Muscle layer of duodenum (tissue), 2 donors: ENCODE measurements at regions not wholly inside any gene's neighbourhood (a gene's known extent, or its start where the extent isn't known, plus 50 kb on each side); places are given as distances from the start of the nearest gene placed in this dataset.
"Not testable (repeated sequence)": the region's sequence is repeated elsewhere in the genome, so short reads cannot be mapped to it uniquely, and the experiment has no call there.

Experiments
- H3K27ac ChIP-seq: one replicate; pipeline ENCODE4 v1.7.0; 2013; ENCODE audit warnings: mild to moderate bottlenecking, low read length
- H3K27me3 ChIP-seq: one replicate; pipeline ENCODE4 v1.7.0; 2013; ENCODE audit warnings: low read depth, mild to moderate bottlenecking, control low read depth, low read length
- H3K36me3 ChIP-seq, 2 donors: one replicate each; pipeline ENCODE4 v1.7.0; 2013; ENCODE audit warnings: low read length in 2 of 2, control low read depth in 1 of 2, mild to moderate bottlenecking in 1 of 2; ENCODE audit not compliant: insufficient read depth in 2 of 2, control insufficient read depth in 1 of 2
- H3K4me1 ChIP-seq, 2 donors: one replicate each; pipeline ENCODE4 v1.7.0; 2013; ENCODE audit warnings: low read length in 2 of 2, mild to moderate bottlenecking in 2 of 2, control low read depth in 1 of 2, moderate library complexity in 1 of 2; ENCODE audit not compliant: insufficient read depth in 2 of 2, control insufficient read depth in 1 of 2
- H3K4me3 ChIP-seq, 2 donors: one replicate each; pipeline ENCODE4 v1.7.0; 2013; ENCODE audit warnings: low read length in 2 of 2, low read depth in 1 of 2, mild to moderate bottlenecking in 1 of 2
- H3K9me3 ChIP-seq, 2 donors: one replicate each; pipeline ENCODE4 v1.7.0; 2013; ENCODE audit warnings: low read length in 2 of 2, control low read depth in 1 of 2, mild to moderate bottlenecking in 1 of 2; ENCODE audit not compliant: control insufficient read depth in 1 of 2
- donor health status: healthy.

DNA sequence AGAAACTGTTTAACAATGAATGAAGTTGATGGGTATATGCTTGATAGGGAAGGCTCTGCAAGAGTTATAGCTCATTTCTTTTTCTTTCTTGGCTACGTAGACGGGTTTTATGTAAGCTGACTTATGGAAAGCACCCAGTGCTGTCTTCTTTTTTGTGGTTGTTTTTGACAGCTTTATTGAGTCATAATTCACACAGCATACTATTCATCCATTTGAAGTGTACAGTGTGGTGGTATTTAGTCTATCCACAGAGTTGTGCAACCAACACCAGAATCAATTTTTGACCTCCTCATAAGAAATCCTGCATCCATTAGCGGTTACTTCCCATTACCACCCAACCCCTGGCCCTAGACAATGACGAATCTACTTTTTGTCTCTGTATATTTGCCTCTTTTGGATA is 240.6 kb upstream of the KIAA1217 start:
- H3K27me3 ChIP-seq: no peaks in the 10 kb centered on the region
- H3K9me3 ChIP-seq: peaks cover 0 to under 1% of the 10 kb centered on the region in 2 donors
- no peak overlapping the region for H3K4me3 ChIP-seq
- H3K27ac ChIP-seq: no peak overlapping the region
- no peaks in the 10 kb centered on the region for H3K36me3 ChIP-seq
- no peaks in the 10 kb centered on the region for H3K4me1 ChIP-seq

- Histone ChIP-seq H3K4me1 (no peaks in the 10 kb centered on the region), H3K36me3 (no peaks in the 10 kb centered on the region), H3K9me3 (no peaks in the 10 kb centered on the region), H3K27me3 (no peaks in the 10 kb centered on the region), H3K4me3 (no peak overlapping the region), H3K27ac (no peak overlapping the region)
Observed at GRCh38 chr10:23974746-23975272, 234.1 kb upstream of the KIAA1217 start.

GRCh38 chr10:23975431-23975830 is 233.5 kb upstream of the KIAA1217 start:
- H3K4me3 ChIP-seq: no peak overlapping the region
- no peak overlapping the region for H3K27ac ChIP-seq
- no peaks in the 10 kb centered on the region for H3K36me3 ChIP-seq
- H3K9me3 ChIP-seq: no peaks in the 10 kb centered on the region
- H3K4me1 ChIP-seq: no peaks in the 10 kb centered on the region
- H3K27me3 ChIP-seq: no peaks in the 10 kb centered on the region

- no peaks in the 10 kb centered on the region for H3K4me1 ChIP-seq
- H3K27ac ChIP-seq: no peak overlapping the region
- no peaks in the 10 kb centered on the region for H3K27me3 ChIP-seq
- no peaks in the 10 kb centered on the region for H3K36me3 ChIP-seq
- H3K4me3 ChIP-seq: no peak overlapping the region
- H3K9me3 ChIP-seq: no peaks in the 10 kb centered on the region
Observed at GRCh38 chr10:23976275-23976674, 232.7 kb upstream of the KIAA1217 start.

DNA sequence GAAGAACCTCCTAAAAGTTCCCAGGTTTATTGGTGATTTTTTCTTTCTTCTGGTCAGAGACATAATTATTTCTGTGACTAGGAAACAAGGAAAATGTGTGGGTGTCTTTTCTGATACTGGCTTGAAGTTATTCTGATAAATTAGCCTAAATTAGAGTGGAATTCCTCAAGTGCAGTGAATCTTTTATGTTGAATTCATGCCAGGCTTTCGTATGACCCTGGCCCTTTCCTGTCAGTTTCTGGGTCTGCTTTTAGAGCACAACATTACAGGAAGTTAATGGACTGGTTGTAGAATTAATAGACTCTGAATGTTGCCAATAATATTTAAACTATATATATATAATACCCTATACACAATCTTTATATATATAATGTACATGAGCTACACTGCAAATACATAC is 230.6 kb upstream of the KIAA1217 start:
- H3K9me3 ChIP-seq: no peaks in the 10 kb centered on the region
- no peak overlapping the region for H3K4me3 ChIP-seq
- no peaks in the 10 kb centered on the region for H3K36me3 ChIP-seq
- H3K27ac ChIP-seq: no peak overlapping the region
- H3K4me1 ChIP-seq: no peaks in the 10 kb centered on the region
- no peaks in the 10 kb centered on the region for H3K27me3 ChIP-seq

DNA sequence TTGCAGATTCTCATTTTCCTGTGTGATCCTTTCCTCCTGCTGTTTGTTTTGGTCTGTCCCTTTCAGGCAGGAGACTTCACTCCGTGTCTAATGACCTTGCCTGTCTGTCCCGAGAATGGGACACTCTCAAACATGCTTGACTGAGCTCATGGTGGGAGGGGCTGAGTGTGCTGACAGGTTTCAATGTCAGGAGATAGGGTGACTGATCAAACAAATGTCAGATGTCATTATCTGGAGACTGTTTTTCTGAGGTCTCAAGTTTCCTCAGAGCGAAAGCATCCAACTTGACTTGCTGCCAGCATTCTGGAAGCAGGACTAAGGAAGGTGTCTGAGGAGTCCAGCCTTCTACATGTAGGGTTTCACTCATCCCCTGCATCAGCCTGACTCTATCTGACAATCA is 228.8 kb upstream of the KIAA1217 start:
- Histone ChIP-seq H3K4me1 (no peaks in the 10 kb centered on the region), H3K27ac (no peak overlapping the region), H3K36me3 (no peaks in the 10 kb centered on the region), H3K27me3 (no peaks in the 10 kb centered on the region), H3K4me3 (no peak overlapping the region), H3K9me3 (no peaks in the 10 kb centered on the region)

GRCh38 chr10:23981520-23982309 is 227.2 kb upstream of the KIAA1217 start:
- Histone ChIP-seq H3K27ac (no peak overlapping the region), H3K36me3 (no peaks in the 10 kb centered on the region), H3K4me3 (no peak overlapping the region), H3K4me1 (no peaks in the 10 kb centered on the region), H3K27me3 (no peaks in the 10 kb centered on the region), H3K9me3 (no peaks in the 10 kb centered on the region)

- not testable (repeated sequence) for H3K4me3 ChIP-seq, H3K27me3 ChIP-seq, H3K36me3 ChIP-seq, H3K9me3 ChIP-seq, H3K27ac ChIP-seq, H3K4me1 ChIP-seq
Observed at GRCh38 chr10:23984405-23984804, 224.5 kb upstream of the KIAA1217 start.

GRCh38 chr10:23988006-23988405 is 220.9 kb upstream of the KIAA1217 start:
- no peaks in the 10 kb centered on the region for H3K27me3 ChIP-seq
- no peak overlapping the region for H3K27ac ChIP-seq
- no peak overlapping the region for H3K4me3 ChIP-seq
- H3K4me1 ChIP-seq: no peaks in the 10 kb centered on the region
- no peaks in the 10 kb centered on the region for H3K9me3 ChIP-seq
- H3K36me3 ChIP-seq: no peaks in the 10 kb centered on the region

- no peaks in the 10 kb centered on the region for H3K4me1 ChIP-seq
- no peaks in the 10 kb centered on the region for H3K27me3 ChIP-seq
- no peak overlapping the region for H3K27ac ChIP-seq
- no peaks in the 10 kb centered on the region for H3K9me3 ChIP-seq
- no peak overlapping the region for H3K4me3 ChIP-seq
- H3K36me3 ChIP-seq: no peaks in the 10 kb centered on the region
Observed at GRCh38 chr10:23994459-23995046, 214.4 kb upstream of the KIAA1217 start.

DNA sequence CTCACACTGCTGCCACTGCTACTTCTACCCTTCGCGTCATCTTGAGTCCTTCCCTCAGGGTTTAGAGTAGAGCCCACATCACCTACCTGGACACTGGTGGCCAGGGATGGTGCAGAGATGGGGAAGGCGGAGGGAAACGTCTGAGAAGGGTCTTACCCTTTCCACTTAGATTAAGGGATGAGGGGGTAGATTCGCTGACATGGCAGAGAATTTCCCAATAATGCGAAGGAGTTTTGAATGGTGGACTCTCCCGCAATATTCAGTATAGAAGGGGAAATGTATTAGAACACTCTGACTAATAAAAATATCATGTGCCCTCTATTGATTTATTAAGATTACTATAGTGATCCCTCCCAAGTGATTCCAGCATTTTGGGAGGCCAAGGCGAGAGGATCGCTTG is 209.5 kb upstream of the KIAA1217 start:
- H3K4me3 ChIP-seq: no peak overlapping the region
- H3K36me3 ChIP-seq: no peaks in the 10 kb centered on the region
- no peaks in the 10 kb centered on the region for H3K27me3 ChIP-seq
- H3K9me3 ChIP-seq: no peaks in the 10 kb centered on the region
- H3K27ac ChIP-seq: no peak overlapping the region
- no peaks in the 10 kb centered on the region for H3K4me1 ChIP-seq
